ENCODE measurements at regions not wholly inside any gene's neighbourhood (a gene's known extent, or its start where the extent isn't known, plus 50 kb on each side); places are given as distances from the start of the nearest gene placed in this dataset.

DNA sequence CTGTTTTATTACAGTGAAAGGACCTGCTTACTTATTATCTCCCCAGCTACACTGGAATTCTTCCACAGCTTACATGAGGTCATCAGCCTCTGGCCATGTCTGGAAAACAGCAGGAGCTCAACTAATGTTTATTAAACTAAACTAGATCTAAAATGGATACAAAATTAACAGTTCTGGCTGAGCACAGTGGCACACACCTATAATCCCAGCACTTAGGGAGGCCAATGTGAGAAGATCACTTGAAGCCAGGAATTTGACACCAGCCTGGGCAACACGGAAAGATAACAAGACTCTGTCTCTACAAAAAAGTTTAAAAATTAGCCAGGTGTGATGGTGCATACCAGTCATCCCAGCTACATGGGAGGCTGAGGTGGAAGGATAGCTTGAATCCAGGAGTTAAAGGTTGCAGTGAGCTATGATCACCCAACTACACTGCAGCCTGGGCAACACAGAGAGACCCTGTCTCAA, 220.8 kb upstream of the MARCKS start:
- no peak for DNase-seq (ENCODE audit: low read depth in 2 of 2)

DNA sequence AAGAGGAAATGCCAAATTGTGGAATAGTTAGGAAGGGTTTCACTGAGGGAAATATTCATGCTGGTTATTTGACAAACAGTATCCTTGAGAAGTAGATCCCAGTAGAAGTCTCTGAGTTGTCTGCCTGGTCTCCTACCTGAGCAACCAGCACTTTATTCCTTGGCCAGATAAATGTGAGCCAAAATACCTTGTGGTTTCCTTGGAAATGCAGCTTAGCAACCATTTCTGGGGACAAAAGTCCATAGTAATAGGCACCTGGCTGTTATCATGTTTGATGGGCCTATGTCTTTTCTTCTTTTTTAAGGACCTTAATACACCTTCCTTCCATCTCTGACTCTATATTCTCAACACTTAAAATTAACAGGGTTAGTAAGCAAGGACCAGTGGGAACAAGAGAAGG, 217.1 kb upstream of the MARCKS start:
- DNase-seq (ENCODE audit: low read depth in 2 of 2): no peak

DNA sequence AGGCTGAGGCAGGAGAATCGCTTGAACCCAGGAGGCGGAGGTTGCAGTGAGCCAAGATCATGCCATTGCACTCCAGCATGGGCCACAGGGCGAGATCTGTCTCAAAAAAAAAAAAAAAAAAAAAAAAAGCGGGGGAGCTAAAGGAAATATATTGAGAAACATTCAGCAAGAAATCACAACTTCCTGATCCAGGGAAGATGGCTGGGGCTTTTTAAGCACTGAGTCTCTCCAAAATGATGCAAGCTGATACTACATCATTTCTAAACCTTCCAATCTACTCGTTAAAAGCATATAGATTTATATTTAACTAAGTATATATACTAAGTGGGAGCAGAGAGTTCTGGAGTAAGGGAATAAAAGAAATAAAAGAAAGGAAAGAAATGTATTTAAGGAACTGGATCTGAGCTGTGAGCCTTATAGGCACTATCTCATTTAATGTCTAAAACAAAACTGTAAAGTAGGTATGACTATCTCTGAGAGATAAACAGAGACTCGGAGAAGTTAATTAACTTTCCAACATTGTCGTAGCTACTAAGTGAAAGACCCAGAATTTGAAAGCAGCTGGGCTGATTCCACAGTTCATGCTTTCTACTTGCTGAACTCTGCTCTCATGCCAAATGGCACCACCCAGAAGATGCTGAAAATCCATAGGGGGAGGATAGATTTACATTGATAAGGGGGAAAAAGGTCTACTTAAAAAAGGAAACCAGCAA, 215.0 kb upstream of the MARCKS start:
- no peak for DNase-seq (ENCODE audit: low read depth in 2 of 2)

DNA sequence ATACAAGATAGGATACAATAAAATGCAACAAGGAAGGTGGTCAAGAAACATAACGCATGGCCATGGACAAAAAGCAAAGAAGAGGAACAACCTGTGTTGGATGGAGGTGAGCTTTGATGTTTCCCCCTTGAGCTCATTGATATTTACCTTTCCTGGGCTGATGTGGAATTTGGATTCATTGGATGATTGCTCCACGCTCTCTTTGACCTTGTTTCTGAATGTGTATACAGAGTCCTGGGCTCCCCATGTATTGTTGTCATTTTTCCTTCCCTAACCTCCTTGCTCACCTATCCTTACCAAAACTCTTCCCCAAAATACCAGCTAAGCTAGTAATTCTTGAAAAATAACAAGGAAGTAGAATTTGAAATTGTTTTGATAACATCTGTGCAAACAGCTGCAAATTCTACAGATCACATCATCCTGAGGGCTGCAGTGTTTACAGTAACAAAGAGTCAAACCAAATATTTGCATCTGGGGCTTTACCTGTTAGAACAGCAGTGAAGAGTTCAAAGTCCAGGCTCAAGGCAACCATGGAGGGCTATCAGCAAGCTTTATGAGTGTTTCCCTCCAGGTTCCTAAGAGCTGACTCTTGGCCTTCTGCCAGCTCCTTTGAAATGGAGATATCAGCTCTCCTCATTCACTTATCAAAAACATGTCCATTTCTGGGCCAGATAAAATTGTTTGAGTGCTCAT, 214.3 kb upstream of the MARCKS start:
- no peak for DNase-seq (ENCODE audit: low read depth in 2 of 2)

DNA sequence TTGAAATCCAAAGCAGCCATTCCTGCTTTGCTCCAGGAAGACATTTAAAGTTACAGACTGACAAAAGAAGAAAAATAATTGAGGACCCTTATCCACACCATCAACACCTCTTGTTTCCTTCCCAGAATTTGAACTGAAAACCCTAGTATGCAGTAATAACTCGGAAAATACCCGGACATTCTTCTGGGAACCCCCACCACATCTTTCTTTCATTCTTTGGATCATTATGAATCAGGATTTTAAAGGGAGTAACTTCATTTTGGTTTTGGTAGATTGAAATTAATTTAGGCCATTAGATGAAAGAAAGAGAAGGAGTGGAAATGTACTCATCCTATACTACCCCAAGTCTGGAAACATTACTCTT, 213.8 kb upstream of the MARCKS start:
- no peak for DNase-seq (ENCODE audit: low read depth in 2 of 2)

DNA sequence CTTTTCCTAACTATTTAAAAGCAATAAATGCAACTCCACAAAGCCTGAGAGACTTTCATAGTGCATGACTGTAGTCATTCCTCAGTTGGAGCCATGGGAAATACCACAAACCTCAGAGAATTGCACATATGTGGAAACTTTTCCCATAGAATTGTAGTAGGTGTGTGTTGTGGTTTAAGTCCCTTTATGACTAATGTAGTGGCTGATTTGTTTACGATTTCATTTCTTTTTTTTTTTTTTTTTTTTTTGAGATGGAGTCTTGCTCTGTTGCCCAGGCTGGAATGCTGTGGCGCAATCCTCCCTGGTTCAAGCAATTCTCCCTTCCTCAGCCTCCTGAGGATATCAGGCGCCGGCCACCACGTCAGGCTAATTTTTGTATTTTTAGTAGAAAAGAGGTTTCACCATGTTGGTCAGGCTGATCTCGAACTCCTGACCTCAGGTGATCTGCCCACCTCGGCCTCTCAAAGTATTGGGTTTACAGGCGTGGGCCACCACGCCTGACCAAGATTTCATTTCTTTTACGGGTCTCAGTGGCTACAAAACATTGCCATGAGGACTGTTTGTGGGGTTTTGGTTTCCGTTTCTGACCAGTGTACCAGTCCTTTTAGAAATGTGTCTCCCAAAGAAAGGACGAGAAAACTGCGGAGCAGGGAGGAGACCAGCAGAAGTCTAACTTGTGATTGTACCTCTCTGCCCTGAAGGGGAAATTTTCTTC, 212.1 kb upstream of the MARCKS start:
- DNase-seq (ENCODE audit: low read depth in 2 of 2): no peak

DNA sequence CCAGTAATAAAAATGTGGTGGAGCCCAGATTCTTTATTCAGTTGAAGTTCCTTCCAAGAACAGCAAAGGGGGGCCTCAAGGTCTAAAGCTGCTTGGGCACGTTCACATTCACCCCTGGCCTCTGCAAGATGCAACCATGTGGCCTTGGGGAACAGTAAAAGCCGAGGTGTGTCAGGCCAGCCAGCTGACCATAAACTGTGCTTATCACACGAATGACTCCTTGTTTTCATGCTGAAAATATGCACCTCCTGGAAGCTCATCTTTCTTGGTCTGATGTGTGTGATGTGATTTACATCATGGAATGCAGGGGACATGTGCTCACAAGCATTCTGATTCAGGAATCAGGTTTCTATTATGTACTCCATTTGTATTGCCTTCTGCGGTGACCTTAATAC, 211.6 kb upstream of the MARCKS start:
- no peak for DNase-seq (ENCODE audit: low read depth in 2 of 2)

DNA sequence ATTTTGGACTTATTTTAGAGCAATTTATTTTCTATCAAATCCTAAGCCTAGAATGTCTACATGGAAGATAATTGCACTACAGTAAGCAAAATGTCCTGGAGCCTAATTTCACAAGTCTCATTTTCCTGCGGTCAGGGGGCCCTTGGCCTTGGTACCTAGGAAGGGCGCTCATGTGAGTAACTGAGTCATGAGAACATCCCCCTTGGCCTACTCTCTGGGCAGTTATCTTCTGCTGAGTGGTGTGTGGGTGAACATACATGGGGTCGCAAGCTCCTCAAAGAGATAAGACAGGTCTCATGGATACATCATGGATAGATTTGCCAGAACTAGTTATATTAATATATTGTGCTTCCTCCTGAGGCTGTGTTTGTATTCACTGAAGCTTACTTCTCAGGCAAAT, 211.2 kb upstream of the MARCKS start:
- DNase-seq (ENCODE audit: low read depth in 2 of 2): no peak

DNA sequence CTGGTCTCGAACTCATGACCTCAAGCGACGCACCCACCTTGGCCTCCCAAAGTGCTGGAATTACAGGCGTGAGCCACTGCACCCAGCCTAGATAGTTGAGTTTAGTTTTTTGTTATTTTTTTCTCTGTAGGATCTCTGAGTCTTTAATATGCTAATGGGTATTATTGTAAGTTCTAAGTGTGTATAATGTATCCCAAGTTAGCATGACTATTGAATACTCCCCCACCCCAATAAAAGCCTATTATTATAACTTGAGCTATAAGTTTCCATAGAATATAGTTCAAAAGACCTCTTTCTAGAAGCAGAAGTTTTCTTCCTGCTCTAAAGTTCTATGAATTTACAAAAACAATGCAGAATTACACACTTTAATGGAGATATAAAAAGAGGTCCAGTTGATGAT, 210.4 kb upstream of the MARCKS start:
- no peak for DNase-seq (ENCODE audit: low read depth in 2 of 2)

DNA sequence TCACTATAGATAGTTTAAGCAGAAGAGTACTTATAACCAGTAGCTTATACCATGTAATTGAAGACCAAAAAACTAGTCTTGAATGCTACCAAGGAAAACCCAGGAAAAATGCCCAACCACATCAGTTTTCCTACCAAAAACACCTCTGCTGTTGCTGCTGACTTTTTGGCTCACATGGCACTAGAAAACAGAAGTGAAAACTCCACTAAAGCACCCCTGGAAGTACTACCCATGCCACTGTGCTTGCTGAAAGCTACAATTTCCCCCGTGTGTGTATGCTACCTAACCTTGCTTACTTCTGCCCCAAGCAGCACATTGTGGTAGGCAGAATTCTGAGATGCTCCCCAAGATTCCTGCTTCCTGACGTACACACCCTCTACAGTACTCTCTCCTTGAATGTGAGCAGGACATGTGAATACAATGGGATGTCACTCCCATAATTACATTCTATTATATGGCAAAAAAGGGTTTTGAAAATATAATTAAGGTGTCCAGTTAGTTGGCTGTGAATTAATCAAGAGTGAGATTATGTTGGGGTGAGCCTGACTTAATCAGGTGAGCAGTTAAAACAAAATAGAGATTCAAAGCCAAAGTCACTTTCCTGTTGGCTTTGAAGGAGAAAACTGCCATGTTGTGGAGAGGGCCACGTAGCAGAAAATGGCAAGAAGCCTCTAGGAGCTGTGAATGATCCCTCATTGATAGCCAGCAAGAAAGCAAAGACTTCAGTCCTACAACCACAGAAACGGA, 209.8 kb upstream of the MARCKS start:
- DNase-seq (ENCODE audit: low read depth in 2 of 2): no peak

DNA sequence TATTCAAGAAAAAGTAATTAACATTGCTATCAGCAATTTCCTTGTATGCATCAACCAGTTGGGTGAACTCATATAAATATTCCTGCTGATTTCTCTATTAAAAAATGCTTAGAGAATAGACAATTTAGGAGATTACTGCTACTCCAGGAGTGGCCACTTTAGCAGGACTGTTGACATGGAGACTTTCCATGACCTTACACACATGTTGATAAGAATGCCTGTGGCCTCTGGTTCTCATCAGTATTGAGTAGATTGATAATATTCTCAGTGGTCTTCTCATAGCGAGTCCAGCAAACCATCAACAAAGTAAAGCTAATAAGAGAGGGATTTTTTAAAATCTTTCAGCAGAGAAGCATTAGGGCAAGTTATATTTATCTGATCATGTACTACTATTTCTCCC, 208.4 kb upstream of the MARCKS start:
- no peak for DNase-seq (ENCODE audit: low read depth in 2 of 2)

DNA sequence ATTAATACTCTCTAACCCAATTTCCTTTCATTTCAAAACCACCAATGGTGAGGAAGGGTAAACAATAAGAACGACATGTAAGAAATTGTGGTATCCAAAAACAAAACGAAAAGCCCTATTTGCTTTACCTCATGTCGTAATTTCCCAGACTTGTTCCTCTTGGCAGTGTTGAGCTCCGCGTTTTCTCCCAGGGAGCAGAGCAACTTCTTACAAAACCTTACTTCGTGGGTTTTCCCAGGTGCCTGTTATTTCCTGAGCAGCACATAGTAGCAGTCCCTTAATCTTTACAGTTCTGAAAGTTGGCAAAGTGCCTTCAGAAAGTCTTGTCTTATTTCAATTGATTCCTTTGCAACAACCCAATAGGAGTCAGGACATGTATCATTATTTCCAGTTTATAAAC, 207.9 kb upstream of the MARCKS start:
- no peak for DNase-seq (ENCODE audit: low read depth in 2 of 2)

DNA sequence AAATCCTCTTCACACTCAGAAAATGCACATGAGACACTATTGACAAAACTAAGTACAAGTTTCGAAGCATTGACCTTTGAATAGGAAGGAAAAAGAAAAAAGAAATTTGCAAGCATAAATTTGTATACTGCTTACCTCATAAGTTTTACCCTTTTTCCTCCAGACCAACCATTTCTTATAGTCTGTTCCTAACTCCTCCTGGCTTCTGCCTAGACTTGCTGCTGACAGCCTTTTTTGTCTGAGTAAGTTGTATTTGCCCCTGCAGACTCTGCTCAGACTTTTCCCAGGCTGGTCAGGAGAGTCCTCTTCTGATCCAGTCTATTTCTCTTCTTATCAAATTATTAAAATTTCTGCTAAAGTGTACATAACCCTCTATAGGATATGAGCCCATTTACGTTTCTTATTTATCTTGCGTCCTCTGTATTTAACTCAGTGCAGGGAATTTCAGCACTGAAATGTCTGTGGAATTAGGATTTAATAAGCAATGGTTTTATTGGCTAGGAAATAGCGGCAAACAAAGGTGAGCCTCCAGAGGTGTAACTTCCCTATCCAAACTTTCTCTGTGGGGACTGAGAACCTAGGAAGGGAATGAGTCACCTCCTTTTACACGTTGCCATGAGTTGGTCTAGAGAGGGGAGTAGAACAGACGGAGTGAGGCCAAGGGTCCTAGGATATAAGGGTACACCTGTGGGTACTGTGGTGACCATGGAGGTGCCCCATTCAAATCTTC, 207.1 kb upstream of the MARCKS start:
- no peak for DNase-seq (ENCODE audit: low read depth in 2 of 2)

DNA sequence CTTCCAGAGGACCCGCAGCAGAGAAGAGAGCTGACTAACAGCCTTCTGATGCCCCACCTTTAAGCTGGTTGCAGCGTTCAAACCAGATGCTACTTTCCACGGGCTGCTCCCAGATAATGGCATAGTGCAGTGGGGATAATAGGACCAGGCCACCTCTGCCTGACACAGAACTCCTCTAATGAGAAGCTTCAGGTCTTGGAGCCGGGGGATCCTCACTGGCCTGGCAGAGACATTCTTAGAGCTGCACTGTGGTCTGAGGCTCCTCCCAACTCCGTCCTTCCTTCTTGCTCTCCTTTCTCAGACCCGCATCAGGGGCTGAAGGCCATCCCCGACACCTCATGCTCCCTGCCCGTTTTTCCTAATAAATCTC, 206.6 kb upstream of the MARCKS start:
- no peak for DNase-seq (ENCODE audit: low read depth in 2 of 2)

DNA sequence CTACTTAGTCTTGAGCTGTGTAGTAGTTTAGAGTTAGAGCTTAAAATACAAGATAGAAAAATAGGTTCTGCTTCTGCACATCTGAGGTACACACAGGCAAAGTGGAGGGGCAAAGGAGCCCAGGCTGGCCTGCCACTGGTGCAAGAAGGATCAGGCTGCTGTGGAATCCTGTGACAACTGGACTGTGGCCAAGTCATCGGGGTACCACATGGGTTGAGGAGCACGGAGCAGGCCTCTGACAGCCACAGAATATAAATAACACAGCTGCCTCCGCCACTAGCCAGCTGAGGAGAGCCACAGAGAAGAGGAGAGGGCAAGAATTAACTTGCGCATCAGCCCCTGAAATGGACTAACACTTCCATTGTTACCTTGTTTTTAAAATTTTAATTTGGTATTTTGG, 206.0 kb upstream of the MARCKS start:
- no peak for DNase-seq (ENCODE audit: low read depth in 2 of 2)

DNA sequence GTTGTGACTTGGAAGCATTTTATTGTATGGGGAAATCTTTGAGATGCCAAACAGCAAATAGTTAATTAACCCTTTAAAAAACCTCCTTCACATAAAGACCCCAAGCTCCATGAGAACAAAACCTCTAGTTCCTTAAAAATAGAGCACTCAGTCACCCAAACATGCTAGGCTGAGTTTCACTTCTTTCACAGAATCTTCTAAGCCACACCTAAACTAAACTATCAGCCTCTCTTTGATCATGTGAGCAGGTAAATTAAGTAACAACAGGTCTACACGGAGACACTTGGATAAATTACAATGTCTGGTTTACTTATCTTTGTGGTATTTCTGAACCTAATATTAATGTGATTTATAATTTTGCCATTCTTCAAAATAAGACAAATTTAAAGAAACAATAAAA, 205.2 kb upstream of the MARCKS start:
- no peak for DNase-seq (ENCODE audit: low read depth in 2 of 2)

DNA sequence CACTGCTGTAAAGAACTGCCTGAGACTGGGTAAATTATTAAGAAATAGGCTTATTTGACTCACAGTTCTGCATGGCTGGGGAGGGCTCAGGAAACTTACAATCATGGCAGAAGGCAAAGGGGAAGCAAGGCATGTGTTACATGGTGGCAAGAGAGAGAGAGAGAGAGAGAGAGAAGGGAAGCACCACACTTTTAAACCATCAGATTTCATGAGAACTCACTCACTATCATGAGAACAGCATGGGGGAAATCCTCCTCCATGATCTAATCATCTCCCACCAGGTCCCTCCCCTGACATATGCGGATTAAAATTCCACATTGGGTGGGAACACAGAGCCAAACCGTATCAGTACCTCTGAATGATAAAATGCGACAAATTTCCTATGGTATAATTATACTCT, 203.9 kb upstream of the MARCKS start:
- DNase-seq (ENCODE audit: low read depth in 2 of 2): no peak

DNA sequence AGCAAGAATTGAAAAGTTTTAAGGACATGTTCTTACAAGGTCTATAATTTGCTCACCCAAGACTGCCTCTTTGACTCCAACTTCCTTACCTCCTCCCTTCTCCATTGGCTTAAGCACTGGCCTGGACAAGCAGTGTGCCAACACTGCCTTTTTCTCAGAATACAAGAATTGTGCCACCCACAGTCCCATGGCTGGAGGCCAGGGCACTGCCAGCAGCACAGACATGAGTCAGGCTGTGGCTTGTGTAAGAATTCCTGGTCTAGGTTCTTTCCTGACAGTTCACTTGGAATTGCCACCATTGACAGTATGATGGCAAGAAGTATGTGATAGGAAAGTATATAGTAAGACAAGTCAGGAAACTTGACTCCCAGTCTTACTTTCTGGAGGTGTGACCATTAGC, 202.7 kb upstream of the MARCKS start:
- no peak for DNase-seq (ENCODE audit: low read depth in 2 of 2)

DNA sequence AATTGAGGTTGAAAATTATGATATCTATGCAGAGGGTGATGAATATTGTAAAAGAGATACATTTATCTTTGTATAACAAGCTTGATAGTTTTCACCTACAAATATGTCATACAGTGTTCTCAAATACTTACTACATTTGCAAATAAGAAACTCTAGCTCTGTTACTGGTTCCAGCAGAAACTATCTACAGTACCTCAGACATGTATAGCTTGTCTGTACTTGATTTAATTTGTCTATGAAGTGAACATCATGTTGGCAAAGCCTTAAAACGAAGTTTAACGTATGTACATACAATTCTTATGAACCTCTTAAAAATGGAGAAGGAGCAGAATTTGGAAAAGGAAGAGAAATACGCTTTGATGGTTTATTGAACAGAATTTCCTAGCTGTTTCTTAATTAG, 201.4 kb upstream of the MARCKS start:
- no peak for DNase-seq (ENCODE audit: low read depth in 2 of 2)

DNA sequence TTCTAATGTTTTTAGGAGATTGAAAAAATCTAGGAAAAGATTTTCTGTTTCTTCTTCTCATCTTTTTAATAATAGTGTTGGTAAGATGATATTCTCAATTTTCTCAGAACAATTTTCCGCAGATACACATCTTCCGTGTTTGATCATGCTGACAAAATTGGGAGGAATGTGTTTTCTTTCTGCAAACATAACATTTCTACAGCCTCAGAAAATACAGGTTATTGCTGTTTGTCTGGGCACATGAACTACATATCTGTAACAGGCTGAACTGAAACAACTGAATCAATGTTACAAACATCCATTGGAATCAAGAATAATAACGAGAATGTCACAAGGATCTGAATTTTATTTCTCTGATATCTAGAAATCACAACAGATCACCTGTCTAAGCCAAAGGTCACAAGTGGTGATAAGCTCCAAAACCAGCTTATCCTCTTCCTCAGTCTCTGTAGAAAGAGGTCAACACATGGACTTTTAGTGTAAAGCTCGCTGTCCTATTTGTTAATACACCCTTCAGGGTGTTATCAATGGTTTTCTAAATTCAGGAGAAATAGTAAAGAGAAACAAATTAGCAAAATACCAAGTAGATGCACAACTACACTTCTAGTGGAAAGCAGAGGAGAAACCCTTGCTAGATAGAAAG, 197.3 kb upstream of the MARCKS start:
- no peak for DNase-seq (ENCODE audit: low read depth in 2 of 2)

DNA sequence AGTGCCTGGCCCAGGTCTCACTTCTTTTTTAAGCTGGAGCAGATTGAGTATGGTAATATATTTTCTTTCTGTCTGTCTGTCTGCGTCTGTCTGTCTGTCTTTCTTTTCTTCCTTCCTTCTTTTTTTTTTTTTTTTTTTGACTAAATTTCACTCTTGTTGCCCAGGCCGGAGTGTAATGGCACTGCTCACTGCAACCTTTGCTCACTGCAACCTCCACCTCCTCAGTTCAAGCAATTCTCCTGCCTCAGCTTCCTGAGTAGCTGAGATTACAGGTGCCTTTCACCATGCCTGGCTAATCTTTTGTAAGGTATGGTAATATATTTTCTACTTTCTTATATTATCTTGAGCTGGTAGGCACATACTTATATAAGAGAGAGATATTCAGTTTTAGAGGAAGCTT, 196.3 kb upstream of the MARCKS start:
- DNase-seq (ENCODE audit: low read depth in 2 of 2): no peak
